GM23338 (cell line): ENCODE measurements at regions not wholly inside any gene's neighbourhood (a gene's known extent, or its start where the extent isn't known, plus 50 kb on each side); places are given as distances from the start of the nearest gene placed in this dataset.

ENCODE experiments used
- ATAC-seq: fragments of 200-7000 bp; cut with Tn5 transposase; 3 replicates; pipeline ENCODE4 v1.9.1; 2020
- DNase-seq: peaks from one replicate; pipeline ENCODE4 v3.0.0-alpha.2; 2015; ENCODE audit warnings: low spot score
- H2AFZ ChIP-seq: fragments of 200-600 bp; sonication (generic); 2 replicates; pipeline ENCODE4 v1.8.0; 2016; ENCODE audit warnings: antibody characterized with exemption, mild to moderate bottlenecking, moderate library complexity
- H3F3A ChIP-seq: fragments of 200-600 bp; sonication (generic); replicated peaks from 2 replicates; pipeline ENCODE4 v1.8.0; 2017; ENCODE audit warnings: antibody characterized with exemption, mixed run types, low read depth
- H3K27ac ChIP-seq: fragments of 200-600 bp; sonication (generic); 2 replicates; pipeline ENCODE4 v1.6.1; 2016; ENCODE audit warnings: low read depth
- H3K27me3 ChIP-seq: fragments of 200-600 bp; sonication (generic); 2 replicates; pipeline ENCODE4 v1.8.0; 2016; ENCODE audit warnings: mild to moderate bottlenecking, mixed run types, moderate library complexity; ENCODE audit not compliant: insufficient read depth
- H3K36me3 ChIP-seq: fragments of 200-600 bp; sonication (generic); 2 replicates; pipeline ENCODE4 v1.8.0; 2016; ENCODE audit warnings: mild to moderate bottlenecking; ENCODE audit not compliant: insufficient read depth
- H3K4me1 ChIP-seq: fragments of 200-600 bp; sonication (generic); 2 replicates; pipeline ENCODE4 v1.8.0; 2016; ENCODE audit warnings: mild to moderate bottlenecking, moderate library complexity; ENCODE audit not compliant: insufficient read depth
- H3K4me2 ChIP-seq: fragments of 200-600 bp; sonication (generic); 2 replicates; pipeline ENCODE4 v1.7.1; 2017; ENCODE audit warnings: mixed run types
- H3K4me3 ChIP-seq: fragments of 200-600 bp; sonication (generic); 2 replicates; pipeline ENCODE4 v1.6.1; 2016; ENCODE audit warnings: mixed run types
- H3K79me2 ChIP-seq: fragments of 200-600 bp; sonication (generic); replicated peaks from 2 replicates; pipeline ENCODE4 v1.8.0; 2017; ENCODE audit warnings: mild to moderate bottlenecking; ENCODE audit not compliant: insufficient read depth
- H3K9me2 ChIP-seq: fragments of 200-600 bp; sonication (generic); 2 replicates; pipeline ENCODE4 v1.8.0; 2017; ENCODE audit not compliant: insufficient read depth
- H4K20me1 ChIP-seq: fragments of 200-600 bp; sonication (generic); replicated peaks from 2 replicates; pipeline ENCODE4 v1.8.0; 2017; ENCODE audit warnings: mild to moderate bottlenecking; ENCODE audit not compliant: insufficient read depth
- H3K27ac Mint-ChIP-seq: 2 replicates; pipeline ENCODE4 v1.8.0; 2020; ENCODE audit warnings: inconsistent platforms, mild to moderate bottlenecking, moderate library complexity, mixed read lengths
- H3K27me3 Mint-ChIP-seq: 3 replicates; pipeline ENCODE4 v1.8.0; 2022; ENCODE audit warnings: low read depth, mild to moderate bottlenecking, moderate library complexity, mixed read lengths, inconsistent platforms; ENCODE audit not compliant: insufficient read depth, poor library complexity
- H3K36me3 Mint-ChIP-seq: 3 replicates; pipeline ENCODE4 v1.8.0; 2021; ENCODE audit warnings: low read depth, mild to moderate bottlenecking, inconsistent platforms, moderate library complexity, mixed read lengths
- H3K4me1 Mint-ChIP-seq: 3 replicates; pipeline ENCODE4 v1.8.0; 2020; ENCODE audit warnings: mild to moderate bottlenecking, inconsistent platforms, mixed read lengths
- H3K4me3 Mint-ChIP-seq: 3 replicates; pipeline ENCODE4 v1.8.0; 2021; ENCODE audit warnings: moderate library complexity, mild to moderate bottlenecking, inconsistent platforms, mixed read lengths
- H3K9me3 Mint-ChIP-seq: 3 replicates; pipeline ENCODE4 v1.8.0; 2020; ENCODE audit warnings: moderate library complexity, mild to moderate bottlenecking, inconsistent platforms, mixed read lengths
- CREB1 ChIP-seq: fragments of 250-450 bp; sonication (Bioruptor Pico); IDR thresholded peaks from 2 replicates; pipeline ENCODE4 v1.5.0; 2020; ENCODE audit warnings: low read depth, mild to moderate bottlenecking, moderate library complexity
- CTCF ChIP-seq, 2 experiments: fragments of 200-600 bp in 1 of 2; sonication (generic) in 1 of 2; conservative IDR thresholded peaks; 2 replicates each; pipeline versions ENCODE4 v1.5.1 to v1.6.1; 2016 to 2017; ENCODE audit warnings: antibody characterized with exemption in 2 of 2, low read depth in 2 of 2, mild to moderate bottlenecking in 2 of 2, moderate library complexity in 1 of 2
- ETS1 ChIP-seq: IDR thresholded peaks from 2 replicates; pipeline ENCODE4 v1.6.1; 2016; ENCODE audit warnings: antibody characterized with exemption
- EZH2 ChIP-seq: fragments of 200-600 bp; sonication (generic); IDR thresholded peaks from one replicate; pipeline ENCODE4 v1.8.0; 2017; ENCODE audit warnings: antibody characterized with exemption, mild to moderate bottlenecking, low read depth; ENCODE audit not compliant: unreplicated experiment
- EZH2phosphoT487 ChIP-seq: fragments of 200-600 bp; sonication (generic); IDR thresholded peaks from one replicate; pipeline ENCODE4 v1.8.1; 2018; ENCODE audit warnings: antibody characterized with exemption; ENCODE audit not compliant: unreplicated experiment
- JUNB ChIP-seq: IDR thresholded peaks from one replicate; pipeline ENCODE4 v1.6.1; 2016; ENCODE audit warnings: antibody characterized with exemption; ENCODE audit not compliant: unreplicated experiment
- NANOG ChIP-seq: IDR thresholded peaks from 2 replicates; pipeline ENCODE4 v1.6.1; 2016; ENCODE audit warnings: antibody characterized with exemption, borderline replicate concordance
- POLR2AphosphoS5 ChIP-seq: IDR thresholded peaks from 2 replicates; pipeline ENCODE4 v1.6.1; 2016; ENCODE audit warnings: antibody characterized with exemption, low read depth
- REST ChIP-seq: IDR thresholded peaks from one replicate; pipeline ENCODE4 v1.6.1; 2018; ENCODE audit warnings: antibody characterized with exemption; ENCODE audit not compliant: unreplicated experiment
- STAT1 ChIP-seq: IDR thresholded peaks from one replicate; pipeline ENCODE4 v1.6.1; 2016; ENCODE audit warnings: antibody characterized with exemption; ENCODE audit not compliant: unreplicated experiment
- ZNF114 ChIP-seq: fragments of 250-450 bp; sonication (Bioruptor Pico); IDR thresholded peaks from 2 replicates; pipeline ENCODE4 v1.5.0; 2020; ENCODE audit warnings: mild to moderate bottlenecking, moderate library complexity
- ZNF331 ChIP-seq: fragments of 250-450 bp; sonication (Bioruptor Pico); IDR thresholded peaks from 2 replicates; pipeline ENCODE4 v1.5.0; 2020; ENCODE audit warnings: low read depth, mild to moderate bottlenecking, moderate library complexity
- TF ChIP-seq, protein P1 (sequence below): fragments of 250-450 bp; sonication (Bioruptor Pico); IDR thresholded peaks from 2 replicates; pipeline ENCODE4 v1.5.0; 2020; ENCODE audit warnings: mild to moderate bottlenecking, moderate library complexity

DNA sequence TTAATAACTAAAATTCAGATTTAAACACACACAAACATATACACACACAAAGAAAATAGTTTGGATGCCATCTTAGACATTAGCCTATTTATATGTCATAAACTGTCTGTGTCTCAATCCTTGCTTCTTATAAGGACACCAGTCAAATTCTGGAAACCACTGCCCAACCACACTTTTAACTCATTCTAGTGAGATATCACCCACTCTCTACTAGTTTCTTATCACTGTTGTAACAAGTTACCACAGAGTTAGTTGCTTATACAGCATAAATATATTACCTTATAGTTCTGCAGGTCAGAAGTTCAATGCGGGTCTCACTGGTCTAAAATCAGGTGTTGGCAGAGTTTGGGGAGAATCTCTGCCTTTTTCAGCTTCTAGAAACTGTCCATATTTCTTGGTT lies 239.1 kb downstream of the MTX2 start:
- Histone ChIP-seq H3K4me1 (no peaks in the 10 kb centered on the region), H2AFZ (no peak overlapping the region), H3F3A (no peaks in the 10 kb centered on the region), H3K27ac (no peak overlapping the region), H3K36me3 (no peaks in the 10 kb centered on the region), H3K4me2 (no peak overlapping the region), H4K20me1 (no peaks in the 10 kb centered on the region), H3K9me2 (no peaks in the 10 kb centered on the region), H3K27me3 (no peaks in the 10 kb centered on the region), H3K4me3 (no peak overlapping the region), H3K79me2 (no peaks in the 10 kb centered on the region)
- H3K9me3 Mint-ChIP-seq, result no peaks in the 10 kb centered on the region
- no peak for ATAC-seq
- no peak for DNase-seq
- TF ChIP-seq STAT1 (no peak), JUNB (no peak), REST (no peak), NANOG (no peak), CREB1 (CRISPR knock-in tag) (no peak), ETS1 (no peak), CTCF (conservative IDR thresholded peaks at IDR 0.05; ENCODE audit: low read depth in 2 of 2) (no peak), EZH2 (no peak), ZNF331 (CRISPR knock-in tag) (no peak), POLR2AphosphoS5 (no peak), EZH2phosphoT487 (no peak), ZNF114 (CRISPR knock-in tag) (no peak)
- TF ChIP-seq, protein P1, sequence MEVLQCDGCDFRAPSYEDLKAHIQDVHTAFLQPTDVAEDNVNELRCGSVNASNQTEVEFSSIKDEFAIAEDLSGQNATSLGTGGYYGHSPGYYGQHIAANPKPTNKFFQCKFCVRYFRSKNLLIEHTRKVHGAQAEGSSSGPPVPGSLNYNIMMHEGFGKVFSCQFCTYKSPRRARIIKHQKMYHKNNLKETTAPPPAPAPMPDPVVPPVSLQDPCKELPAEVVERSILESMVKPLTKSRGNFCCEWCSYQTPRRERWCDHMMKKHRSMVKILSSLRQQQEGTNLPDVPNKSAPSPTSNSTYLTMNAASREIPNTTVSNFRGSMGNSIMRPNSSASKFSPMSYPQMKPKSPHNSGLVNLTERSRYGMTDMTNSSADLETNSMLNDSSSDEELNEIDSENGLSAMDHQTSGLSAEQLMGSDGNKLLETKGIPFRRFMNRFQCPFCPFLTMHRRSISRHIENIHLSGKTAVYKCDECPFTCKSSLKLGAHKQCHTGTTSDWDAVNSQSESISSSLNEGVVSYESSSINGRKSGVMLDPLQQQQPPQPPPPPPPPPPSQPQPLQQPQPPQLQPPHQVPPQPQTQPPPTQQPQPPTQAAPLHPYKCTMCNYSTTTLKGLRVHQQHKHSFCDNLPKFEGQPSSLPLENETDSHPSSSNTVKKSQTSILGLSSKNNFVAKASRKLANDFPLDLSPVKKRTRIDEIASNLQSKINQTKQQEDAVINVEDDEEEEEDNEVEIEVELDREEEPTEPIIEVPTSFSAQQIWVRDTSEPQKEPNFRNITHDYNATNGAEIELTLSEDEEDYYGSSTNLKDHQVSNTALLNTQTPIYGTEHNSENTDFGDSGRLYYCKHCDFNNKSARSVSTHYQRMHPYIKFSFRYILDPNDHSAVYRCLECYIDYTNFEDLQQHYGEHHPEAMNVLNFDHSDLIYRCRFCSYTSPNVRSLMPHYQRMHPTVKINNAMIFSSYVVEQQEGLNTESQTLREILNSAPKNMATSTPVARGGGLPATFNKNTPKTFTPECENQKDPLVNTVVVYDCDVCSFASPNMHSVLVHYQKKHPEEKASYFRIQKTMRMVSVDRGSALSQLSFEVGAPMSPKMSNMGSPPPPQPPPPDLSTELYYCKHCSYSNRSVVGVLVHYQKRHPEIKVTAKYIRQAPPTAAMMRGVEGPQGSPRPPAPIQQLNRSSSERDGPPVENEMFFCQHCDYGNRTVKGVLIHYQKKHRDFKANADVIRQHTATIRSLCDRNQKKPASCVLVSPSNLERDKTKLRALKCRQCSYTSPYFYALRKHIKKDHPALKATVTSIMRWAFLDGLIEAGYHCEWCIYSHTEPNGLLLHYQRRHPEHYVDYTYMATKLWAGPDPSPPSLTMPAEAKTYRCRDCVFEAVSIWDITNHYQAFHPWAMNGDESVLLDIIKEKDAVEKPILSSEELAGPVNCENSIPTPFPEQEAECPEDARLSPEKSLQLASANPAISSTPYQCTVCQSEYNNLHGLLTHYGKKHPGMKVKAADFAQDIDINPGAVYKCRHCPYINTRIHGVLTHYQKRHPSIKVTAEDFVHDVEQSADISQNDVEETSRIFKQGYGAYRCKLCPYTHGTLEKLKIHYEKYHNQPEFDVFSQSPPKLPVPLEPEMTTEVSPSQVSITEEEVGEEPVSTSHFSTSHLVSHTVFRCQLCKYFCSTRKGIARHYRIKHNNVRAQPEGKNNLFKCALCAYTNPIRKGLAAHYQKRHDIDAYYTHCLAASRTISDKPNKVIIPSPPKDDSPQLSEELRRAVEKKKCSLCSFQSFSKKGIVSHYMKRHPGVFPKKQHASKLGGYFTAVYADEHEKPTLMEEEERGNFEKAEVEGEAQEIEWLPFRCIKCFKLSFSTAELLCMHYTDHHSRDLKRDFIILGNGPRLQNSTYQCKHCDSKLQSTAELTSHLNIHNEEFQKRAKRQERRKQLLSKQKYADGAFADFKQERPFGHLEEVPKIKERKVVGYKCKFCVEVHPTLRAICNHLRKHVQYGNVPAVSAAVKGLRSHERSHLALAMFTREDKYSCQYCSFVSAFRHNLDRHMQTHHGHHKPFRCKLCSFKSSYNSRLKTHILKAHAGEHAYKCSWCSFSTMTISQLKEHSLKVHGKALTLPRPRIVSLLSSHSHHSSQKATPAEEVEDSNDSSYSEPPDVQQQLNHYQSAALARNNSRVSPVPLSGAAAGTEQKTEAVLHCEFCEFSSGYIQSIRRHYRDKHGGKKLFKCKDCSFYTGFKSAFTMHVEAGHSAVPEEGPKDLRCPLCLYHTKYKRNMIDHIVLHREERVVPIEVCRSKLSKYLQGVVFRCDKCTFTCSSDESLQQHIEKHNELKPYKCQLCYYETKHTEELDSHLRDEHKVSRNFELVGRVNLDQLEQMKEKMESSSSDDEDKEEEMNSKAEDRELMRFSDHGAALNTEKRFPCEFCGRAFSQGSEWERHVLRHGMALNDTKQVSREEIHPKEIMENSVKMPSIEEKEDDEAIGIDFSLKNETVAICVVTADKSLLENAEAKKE (CRISPR knock-in tag), result no peak
- no peaks in the 10 kb centered on the region for H3K4me1 Mint-ChIP-seq
- no peaks in the 10 kb centered on the region for H3K36me3 Mint-ChIP-seq
- no peak overlapping the region for H3K27ac Mint-ChIP-seq
- H3K27me3 Mint-ChIP-seq, result no peaks in the 10 kb centered on the region
- no peak overlapping the region for H3K4me3 Mint-ChIP-seq
